ENCODE measurements at regions not wholly inside any gene's neighbourhood (a gene's known extent, or its start where the extent isn't known, plus 50 kb on each side); places are given as distances from the start of the nearest gene placed in this dataset.
"Not testable (repeated sequence)": the region's sequence is repeated elsewhere in the genome, so short reads cannot be mapped to it uniquely, and the experiment has no call there.

DNA sequence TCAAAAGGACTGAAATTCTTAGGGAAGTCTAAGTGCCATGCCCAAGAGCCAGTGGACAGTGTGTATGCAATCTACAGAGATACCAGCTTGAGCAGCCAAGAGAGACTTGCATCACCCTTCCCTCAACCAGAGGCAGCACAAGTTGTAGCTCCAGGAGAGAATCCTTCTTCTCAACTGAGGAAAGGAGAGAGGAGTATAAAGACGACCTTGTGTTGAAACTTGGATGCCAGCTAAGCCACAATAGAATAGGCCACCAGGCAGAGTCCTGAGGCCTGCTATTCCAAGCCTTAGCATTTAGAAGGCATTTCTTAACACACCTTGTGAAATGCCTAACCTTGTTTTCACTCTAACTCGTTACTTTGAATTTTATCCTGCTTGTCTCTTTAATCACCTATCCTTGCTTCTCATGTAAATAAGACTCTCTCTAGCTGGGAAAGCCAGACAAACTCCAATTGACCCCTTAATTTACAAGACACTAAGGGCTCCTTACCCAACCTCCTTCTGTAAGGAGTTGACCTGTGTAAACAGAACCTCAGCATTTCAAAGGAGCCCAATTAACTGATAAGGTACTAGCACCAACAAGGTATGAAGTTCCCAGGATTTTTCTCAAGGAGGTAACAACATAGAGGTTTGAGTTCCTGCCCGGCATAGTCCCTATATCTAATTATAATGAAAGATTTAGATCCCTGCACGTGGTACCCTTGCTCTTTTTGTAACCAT is 738.8 kb downstream of the AMY1C start:
- no peak for DNase-seq

- no peak for DNase-seq
Measured at GRCh38 chr1:104526158-104526795, 776.6 kb downstream of the AMY1C start.

DNA sequence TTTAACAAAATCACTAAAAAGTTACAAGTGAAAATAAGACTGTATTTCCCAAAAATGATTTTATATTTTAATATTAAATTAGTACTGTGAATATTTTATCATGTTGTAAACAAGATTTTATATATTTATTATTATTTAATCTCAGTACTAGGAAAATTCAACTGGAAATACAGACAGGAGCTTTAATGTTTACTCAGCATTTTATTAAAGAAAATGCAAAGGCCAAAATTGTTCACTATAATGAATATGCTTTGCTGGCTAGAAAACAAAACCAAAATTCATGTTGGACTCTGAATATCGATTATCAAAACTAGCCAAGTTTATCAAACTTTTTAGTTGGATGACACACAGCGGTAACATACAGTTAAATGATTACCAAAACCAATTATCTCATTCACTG is 782.3 kb downstream of the AMY1C start:
- DNase-seq = no peak

GRCh38 chr1:104574620-104575019 is 824.9 kb downstream of the AMY1C start:
- DNase-seq = no peak

GRCh38 chr1:104592926-104593325 is 843.2 kb downstream of the AMY1C start:
- no peak for DNase-seq

- DNase-seq = no peak
Measured at GRCh38 chr1:104593413-104594187, 843.9 kb downstream of the AMY1C start.

DNA sequence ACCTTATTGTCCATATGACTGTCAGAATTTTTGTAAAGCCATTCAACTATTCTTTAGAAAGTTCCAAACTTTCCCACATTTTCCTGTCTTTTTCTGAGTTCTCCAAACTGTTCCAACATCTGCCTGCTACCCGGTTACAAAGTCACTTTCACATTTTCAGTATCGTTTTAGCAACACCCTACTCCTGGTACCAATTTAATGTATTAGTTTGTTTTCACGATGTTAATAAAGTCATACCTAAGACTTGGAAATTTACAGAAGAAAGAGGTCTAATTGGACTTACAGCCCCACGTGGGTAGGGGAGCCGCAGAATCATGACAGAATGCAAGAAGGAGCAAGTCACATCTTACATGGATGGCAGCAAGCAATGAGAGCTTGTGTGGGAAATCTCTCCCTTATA is 867.8 kb downstream of the AMY1C start:
- DNase-seq = no peak

GRCh38 chr1:104621221-104621620 is 871.5 kb downstream of the AMY1C start:
- DNase-seq = no peak

DNA sequence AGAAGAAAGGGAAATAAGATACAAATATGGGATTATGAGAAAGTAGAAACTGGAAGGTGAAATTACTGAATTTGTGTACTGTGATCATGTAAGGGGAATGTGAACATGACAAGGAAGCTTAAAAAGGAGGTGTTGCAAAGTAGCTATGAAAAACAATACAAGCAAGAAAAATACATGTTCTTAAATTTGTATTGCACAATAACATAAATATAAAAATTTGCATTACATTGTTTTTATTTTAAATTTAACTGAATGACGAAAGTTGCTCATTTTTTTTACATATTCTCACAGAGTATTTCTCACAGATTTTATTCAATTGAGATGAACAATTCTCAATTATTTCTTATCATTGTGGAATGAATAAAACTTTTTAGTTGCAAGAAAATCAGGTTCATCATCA is 874.8 kb downstream of the AMY1C start:
- no peak for DNase-seq

DNA sequence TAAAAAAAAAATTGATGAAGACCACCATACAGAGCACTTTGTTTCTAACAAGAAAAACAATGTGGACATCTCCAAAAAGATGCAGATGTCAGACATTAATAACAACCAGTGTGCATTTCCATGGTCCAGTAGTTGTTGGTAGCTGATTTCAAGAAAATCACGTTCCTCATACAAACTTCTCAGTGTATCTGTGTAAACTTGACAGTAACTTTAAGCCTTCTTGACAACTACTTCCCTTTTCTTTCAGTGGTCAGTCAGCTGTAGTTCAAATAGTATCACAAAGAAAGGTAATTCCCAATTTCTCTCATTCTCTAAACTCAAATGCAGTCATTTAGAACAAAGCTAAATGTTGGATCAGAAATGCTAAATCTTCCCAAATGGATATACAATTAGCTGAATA is 879.9 kb downstream of the AMY1C start:
- no peak for DNase-seq

- DNase-seq = no peak
Measured at GRCh38 chr1:104630567-104631149, 881.0 kb downstream of the AMY1C start.

- no peak for DNase-seq
Measured at GRCh38 chr1:104636581-104636980, 886.9 kb downstream of the AMY1C start.

DNA sequence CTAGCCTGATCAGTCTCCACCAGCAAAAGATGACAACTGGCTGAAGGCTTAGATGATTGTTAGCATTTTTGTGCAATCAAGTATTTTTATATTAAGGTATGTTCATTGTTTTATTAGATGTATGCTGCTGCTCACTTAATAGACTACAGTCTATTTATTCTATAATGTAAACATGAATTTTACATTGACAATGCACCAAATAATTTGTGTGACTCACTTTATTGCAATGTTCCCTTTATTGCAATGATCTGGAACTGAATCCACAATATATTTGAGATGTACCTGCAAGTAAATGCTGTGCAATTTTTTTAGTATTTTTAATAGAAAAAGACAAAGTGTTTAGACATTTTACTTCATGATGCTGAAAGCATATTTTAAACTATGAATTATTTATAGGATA is 896.5 kb downstream of the AMY1C start:
- DNase-seq = no peak

DNA sequence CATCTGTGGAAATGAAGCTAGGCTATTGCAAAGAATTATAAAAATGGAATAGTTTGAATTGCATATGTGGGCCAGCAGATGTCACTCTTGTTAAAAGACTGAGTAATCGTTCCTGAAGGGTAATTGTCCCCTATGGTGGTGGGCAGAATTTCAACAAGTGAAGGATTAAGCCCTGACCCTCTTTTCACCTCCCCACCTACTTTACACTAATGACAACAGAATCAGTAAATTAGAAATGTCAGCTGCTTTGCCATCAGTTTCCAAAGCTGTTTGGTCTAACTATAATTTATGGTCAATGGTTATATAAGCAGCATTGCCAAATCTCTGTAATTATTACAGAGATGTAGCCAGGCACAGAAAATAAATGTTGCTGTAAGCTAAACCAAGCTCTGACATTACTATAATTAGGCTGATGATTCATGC is 898.6 kb downstream of the AMY1C start:
- DNase-seq = no peak

GRCh38 chr1:104664374-104664773 is 914.7 kb downstream of the AMY1C start:
- not testable (repeated sequence) for DNase-seq

DNA sequence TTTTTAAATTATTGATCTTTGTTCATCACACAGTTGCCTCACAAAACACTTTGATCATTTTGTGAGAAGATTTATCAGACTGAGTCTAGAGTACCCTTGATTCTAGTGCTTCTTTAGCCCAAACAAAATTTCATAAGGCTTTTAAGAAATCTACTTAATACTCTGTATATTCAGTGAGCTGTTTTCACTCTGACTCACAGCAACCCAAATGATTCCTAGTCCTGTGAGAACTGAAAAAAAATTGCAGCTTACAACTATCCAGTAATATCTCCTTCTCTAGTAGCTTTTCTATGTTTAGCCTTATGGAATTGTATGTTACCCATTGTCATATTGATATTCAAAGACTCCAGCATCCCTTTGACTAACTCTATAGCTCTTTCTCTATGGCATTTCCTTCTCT is 915.6 kb downstream of the AMY1C start:
- DNase-seq = no peak

GRCh38 chr1:104671684-104672353 is 922.1 kb downstream of the AMY1C start:
- DNase-seq = no peak

DNA sequence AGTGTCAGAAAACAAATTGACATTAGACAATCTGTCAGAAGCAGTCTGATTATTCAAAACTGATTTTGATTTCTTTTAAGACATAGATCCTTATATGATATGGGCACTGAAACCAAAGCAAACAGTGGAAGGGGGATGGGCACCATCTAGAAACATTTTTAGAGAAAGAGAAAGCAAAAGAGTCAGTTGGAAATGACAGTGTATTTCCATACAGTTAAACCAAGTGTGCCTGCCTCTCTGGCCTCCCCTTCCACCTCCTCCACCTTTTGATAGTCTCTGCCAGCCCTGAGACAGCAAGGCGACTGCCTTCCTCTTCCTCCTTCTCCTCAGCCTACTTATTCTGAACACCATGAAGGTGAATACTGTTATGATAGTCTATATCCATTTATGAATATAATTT is 949.7 kb downstream of the AMY1C start:
- no peak for DNase-seq

- DNase-seq = no peak
Measured at GRCh38 chr1:104702731-104703130, 953.0 kb downstream of the AMY1C start.

DNA sequence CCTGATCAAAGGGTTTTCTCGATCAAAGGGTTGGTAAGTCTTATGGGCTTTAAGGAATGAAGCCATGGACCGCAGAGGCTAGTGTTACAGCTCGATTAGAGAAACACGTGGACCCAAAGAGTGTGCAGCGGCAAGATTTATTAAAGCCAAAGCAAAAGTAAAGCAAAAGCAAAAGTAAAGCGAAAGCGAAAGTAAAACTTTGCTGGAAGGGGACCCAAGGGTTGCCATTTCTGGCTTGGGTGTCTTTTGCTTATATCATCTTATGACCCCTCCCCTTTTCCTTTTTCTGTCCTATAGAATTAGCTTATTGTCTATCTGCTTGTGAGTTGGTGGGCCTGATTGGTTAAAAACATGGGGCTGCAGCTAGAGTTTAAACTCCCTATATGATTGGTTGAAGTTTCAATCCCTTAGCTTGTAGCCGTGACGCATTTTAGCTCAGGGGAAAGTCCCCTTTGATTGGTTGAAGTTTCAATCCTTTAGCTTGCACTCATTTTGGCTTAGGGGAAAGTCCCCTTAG is 957.0 kb downstream of the AMY1C start:
- peak; percentile 88 for DNase-seq

DNA sequence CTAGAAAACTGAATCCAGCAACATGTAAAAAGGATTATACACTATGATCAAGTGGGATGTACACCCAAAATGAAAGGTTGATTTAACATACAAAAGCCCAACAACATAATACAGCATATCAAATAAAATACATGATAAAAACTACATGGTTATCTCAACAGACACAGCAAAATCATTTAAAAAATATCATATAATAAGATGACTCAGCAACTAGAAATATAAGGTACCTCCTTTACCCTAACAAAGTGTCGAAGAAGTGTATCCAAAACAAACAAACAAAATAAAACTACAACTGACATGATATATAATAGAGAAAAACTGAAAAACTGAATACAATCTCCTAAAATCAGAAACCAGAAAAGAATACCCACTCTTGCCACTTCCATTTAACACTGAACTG is 969.1 kb downstream of the AMY1C start:
- DNase-seq = no peak

GRCh38 chr1:104720741-104721140 is 971.0 kb downstream of the AMY1C start:
- DNase-seq = no peak

DNA sequence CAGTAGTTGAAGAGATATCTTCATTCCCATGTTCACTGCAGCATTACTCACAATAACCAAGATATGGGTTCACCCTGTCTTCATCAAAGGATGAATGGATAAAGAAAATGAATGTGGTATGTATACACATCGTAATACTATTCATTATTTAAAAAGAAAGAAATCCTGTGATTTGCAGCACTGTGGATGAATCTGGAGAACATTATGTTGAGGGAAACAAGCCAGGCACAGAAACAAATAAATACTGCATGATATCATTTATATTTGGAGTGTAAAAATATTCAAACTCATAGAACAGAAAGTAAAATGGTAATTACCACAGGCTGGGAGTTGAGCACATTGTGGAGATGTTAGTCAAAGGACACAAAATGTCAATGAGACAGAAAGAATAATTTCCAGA is 977.2 kb downstream of the AMY1C start:
- no peak for DNase-seq
